Panc1 (cell line): ENCODE measurements at regions not wholly inside any gene's neighbourhood (a gene's known extent, or its start where the extent isn't known, plus 50 kb on each side); places are given as distances from the start of the nearest gene placed in this dataset.
A peak's percentile ranks its signal among the peaks of the same experiment; 100 is the strongest.
"Not testable (repeated sequence)": the region's sequence is repeated elsewhere in the genome, so short reads cannot be mapped to it uniquely, and the experiment has no call there.

Experiments used
- ATAC-seq: fragments of 200-7000 bp; cut with Tn5 transposase; 2 replicates; pipeline ENCODE4 v1.9.1; 2020; ENCODE audit warnings: mild to moderate bottlenecking, moderate library complexity
- BruUV-seq: library from RNA; stranded (reverse); fragments of 400-500 nt; replicated peaks from 2 replicates; lab custom pipeline; 2021; lab: Mats Ljungman, UMichigan
- CTCF ChIA-PET: fragments of 300-600 bp; sonication (Branson Sonifier 250); formaldehyde crosslinking; loops from one replicate; lab custom pipeline; 2022; ENCODE audit warnings: antibody characterized with exemption; lab: Charles Lee
- POLR2A ChIA-PET: fragments of 300-600 bp; sonication (Branson Sonifier 250); formaldehyde crosslinking; loops from one replicate; lab custom pipeline; 2022; ENCODE audit warnings: antibody characterized with exemption; lab: Charles Lee
- DNase-seq: peaks from one replicate; pipeline ENCODE4 v3.0.0-alpha.2; 2010; ENCODE audit warnings: low read depth, low spot score
- H3K27ac ChIP-seq: 2 replicates; pipeline ENCODE4 v1.5.1; 2011; ENCODE audit warnings: mild to moderate bottlenecking, low read length, inconsistent platforms
- H3K27me3 ChIP-seq: fragments of 200-500 bp; sonication (Bioruptor generic); 2 replicates; pipeline ENCODE4 v1.6.0; 2014; ENCODE audit warnings: low read length, inconsistent platforms; ENCODE audit not compliant: control insufficient read depth, insufficient read depth
- H3K36me3 ChIP-seq: fragments of 200-500 bp; sonication (Bioruptor generic); 2 replicates; pipeline ENCODE4 v1.5.1; 2014; ENCODE audit warnings: inconsistent platforms, mild to moderate bottlenecking, low read length, moderate library complexity; ENCODE audit not compliant: control insufficient read depth, insufficient read depth
- H3K4me1 ChIP-seq: 2 replicates; pipeline ENCODE4 v1.5.1; 2011; ENCODE audit warnings: inconsistent platforms, mild to moderate bottlenecking, low read length, moderate library complexity; ENCODE audit not compliant: control insufficient read depth, insufficient read depth
- H3K4me3 ChIP-seq, 2 experiments: 2 replicates each; pipeline ENCODE4 v1.5.1; 2011 to 2012; ENCODE audit warnings: low read depth in 2 of 2, low read length in 2 of 2, mild to moderate bottlenecking in 2 of 2, inconsistent platforms in 1 of 2, moderate library complexity in 1 of 2
- H3K9me3 ChIP-seq: fragments of 200-500 bp; sonication (Bioruptor generic); 2 replicates; pipeline ENCODE4 v1.5.1; 2014; ENCODE audit warnings: low read depth, mild to moderate bottlenecking, inconsistent platforms, low read length, moderate library complexity; ENCODE audit not compliant: control insufficient read depth, insufficient read depth
- CTCF ChIP-seq: fragments of 450-650 bp; IDR thresholded peaks from 2 replicates; pipeline ENCODE4 v1.5.1; 2017; ENCODE audit warnings: mild to moderate bottlenecking
- POLR2AphosphoS5 ChIP-seq: IDR thresholded peaks from 2 replicates; pipeline ENCODE4 v1.6.1; 2012; ENCODE audit warnings: mild to moderate bottlenecking, low read depth, low read length, moderate library complexity
- SIN3A ChIP-seq: IDR thresholded peaks from 2 replicates; pipeline ENCODE4 v1.6.1; 2012; ENCODE audit warnings: low read depth, mild to moderate bottlenecking, low read length, moderate library complexity, borderline replicate concordance; ENCODE audit not compliant: insufficient read depth
- TCF7L2 ChIP-seq: IDR thresholded peaks from 2 replicates; pipeline ENCODE4 v1.6.1; 2011; ENCODE audit warnings: mild to moderate bottlenecking, low read depth, low read length, inconsistent platforms
- in situ Hi-C: cut with HindIII; loops from 2 replicates; pipeline ENCODE4 v1.10.0; 2016; ENCODE audit warnings: low sequenced_read_pairs, low pct_unique_long_range_greater_than_20kb
- intact Hi-C: fragments of 100-400 bp; cut with micrococcal nuclease; formaldehyde crosslinking; loops from one replicate; pipeline ENCODE4 v1.10.0; 2022; ENCODE audit not compliant: unreplicated experiment
- TF ChIP-seq, protein P1 (sequence below), 2 experiments: IDR thresholded peaks; 2 replicates each; pipeline ENCODE4 v1.6.1; 2011 to 2012; ENCODE audit warnings: low read depth in 2 of 2, control low read depth in 1 of 2, low read length in 1 of 2, mild to moderate bottlenecking in 1 of 2, moderate library complexity in 1 of 2; ENCODE audit not compliant: insufficient read depth in 1 of 2

DNA sequence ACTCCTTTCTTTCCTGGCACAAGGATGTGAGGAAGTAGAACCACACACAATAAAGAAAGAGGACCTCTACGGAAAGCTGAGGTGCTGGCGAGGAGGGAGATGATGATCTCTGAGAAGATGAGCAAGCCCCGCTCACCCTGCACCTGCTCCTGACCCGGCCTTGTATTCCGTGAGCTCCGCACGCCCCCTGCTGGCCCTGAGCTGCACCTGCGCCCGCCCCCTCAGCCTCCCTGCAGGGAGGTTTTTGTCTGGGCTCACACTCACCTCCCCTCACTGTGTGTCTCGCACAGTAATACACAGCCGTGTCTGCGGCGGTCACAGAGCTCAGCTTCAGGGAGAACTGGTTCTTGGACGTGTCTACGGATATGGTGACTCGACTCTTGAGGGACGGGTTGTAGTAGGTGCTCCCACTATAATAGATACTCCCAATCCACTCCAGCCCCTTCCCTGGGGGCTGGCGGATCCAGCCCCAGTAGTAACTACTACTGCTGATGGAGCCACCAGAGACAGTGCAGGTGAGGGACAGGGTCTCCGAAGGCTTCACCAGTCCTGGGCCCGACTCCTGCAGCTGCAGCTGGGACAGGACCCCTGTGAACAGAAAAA lies 895.1 kb downstream of the TMEM121 start:
- CTCF ChIA-PET: interaction anchor here (0.6 kb wide), 1 partner anchor 10 kb away, joined by 3 read pairs; no protein-coding TSS in a partner anchor
- H3K27ac ChIP-seq, BruUV-seq, H3K4me1 ChIP-seq, H3K27me3 ChIP-seq, H3K9me3 ChIP-seq, in situ Hi-C loops, POLR2A ChIA-PET, H3K4me3 ChIP-seq, H3K36me3 ChIP-seq, DNase-seq, intact Hi-C loops: not testable (repeated sequence)
- peak; percentile 81 for TF ChIP-seq CTCF
- ATAC-seq: peak; percentile 79; the same call in 1 of the 2 replicates

GRCh38 chr14:106422066-106422465 lies 895.7 kb downstream of the TMEM121 start:
- CTCF ChIA-PET: no interaction called here

GRCh38 chr14:106425150-106425549 lies 898.8 kb downstream of the TMEM121 start:
- H3K4me3 ChIP-seq, POLR2A ChIA-PET, intact Hi-C loops, H3K9me3 ChIP-seq, CTCF ChIA-PET, DNase-seq, in situ Hi-C loops, BruUV-seq, H3K27me3 ChIP-seq, H3K27ac ChIP-seq, H3K4me1 ChIP-seq, ATAC-seq, H3K36me3 ChIP-seq: not testable (repeated sequence)

More at GRCh38 chr14:106422066-106422465, 895.7 kb downstream of the TMEM121 start:
- Histone ChIP-seq H3K27me3 (no peaks in the 10 kb centered on the region), H3K9me3 (no peaks in the 10 kb centered on the region), H3K4me1 (no peaks in the 10 kb centered on the region), H3K36me3 (no peaks in the 10 kb centered on the region), H3K27ac (no peak overlapping the region), H3K4me3 (no peak overlapping the region)
- intact Hi-C loops (no loop called here), in situ Hi-C loops (no loop called here)
- POLR2A ChIA-PET: no interaction called here
- DNase-seq (no peak), ATAC-seq (no peak)
- BruUV-seq: no TSS peak
- TF ChIP-seq POLR2AphosphoS5 (no peak), SIN3A (no peak), TCF7L2 (no peak)
- TF ChIP-seq, protein P1, sequence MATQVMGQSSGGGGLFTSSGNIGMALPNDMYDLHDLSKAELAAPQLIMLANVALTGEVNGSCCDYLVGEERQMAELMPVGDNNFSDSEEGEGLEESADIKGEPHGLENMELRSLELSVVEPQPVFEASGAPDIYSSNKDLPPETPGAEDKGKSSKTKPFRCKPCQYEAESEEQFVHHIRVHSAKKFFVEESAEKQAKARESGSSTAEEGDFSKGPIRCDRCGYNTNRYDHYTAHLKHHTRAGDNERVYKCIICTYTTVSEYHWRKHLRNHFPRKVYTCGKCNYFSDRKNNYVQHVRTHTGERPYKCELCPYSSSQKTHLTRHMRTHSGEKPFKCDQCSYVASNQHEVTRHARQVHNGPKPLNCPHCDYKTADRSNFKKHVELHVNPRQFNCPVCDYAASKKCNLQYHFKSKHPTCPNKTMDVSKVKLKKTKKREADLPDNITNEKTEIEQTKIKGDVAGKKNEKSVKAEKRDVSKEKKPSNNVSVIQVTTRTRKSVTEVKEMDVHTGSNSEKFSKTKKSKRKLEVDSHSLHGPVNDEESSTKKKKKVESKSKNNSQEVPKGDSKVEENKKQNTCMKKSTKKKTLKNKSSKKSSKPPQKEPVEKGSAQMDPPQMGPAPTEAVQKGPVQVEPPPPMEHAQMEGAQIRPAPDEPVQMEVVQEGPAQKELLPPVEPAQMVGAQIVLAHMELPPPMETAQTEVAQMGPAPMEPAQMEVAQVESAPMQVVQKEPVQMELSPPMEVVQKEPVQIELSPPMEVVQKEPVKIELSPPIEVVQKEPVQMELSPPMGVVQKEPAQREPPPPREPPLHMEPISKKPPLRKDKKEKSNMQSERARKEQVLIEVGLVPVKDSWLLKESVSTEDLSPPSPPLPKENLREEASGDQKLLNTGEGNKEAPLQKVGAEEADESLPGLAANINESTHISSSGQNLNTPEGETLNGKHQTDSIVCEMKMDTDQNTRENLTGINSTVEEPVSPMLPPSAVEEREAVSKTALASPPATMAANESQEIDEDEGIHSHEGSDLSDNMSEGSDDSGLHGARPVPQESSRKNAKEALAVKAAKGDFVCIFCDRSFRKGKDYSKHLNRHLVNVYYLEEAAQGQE (IDR thresholded peaks at IDR 0.05; ENCODE audit: insufficient read depth in 1 of 2, low read depth in 2 of 2, low read length in 1 of 2): no peak
